T-helper 1 cell treated with Interleukin-12 subunit alpha and Interleukin-12 subunit beta and Interleukin-4 antibody, amounts not matched to agents 30 ng/mL and 1 ng/mL, for 36 hours (primary cell): ENCODE measurements at regions not wholly inside any gene's neighbourhood (a gene's known extent, or its start where the extent isn't known, plus 50 kb on each side); places are given as distances from the start of the nearest gene placed in this dataset.

ENCODE experiments used
- intact Hi-C: fragments of 100-400 bp; cut with micrococcal nuclease; formaldehyde crosslinking; loops from one replicate; pipeline ENCODE4 v1.15.1; 2024

DNA sequence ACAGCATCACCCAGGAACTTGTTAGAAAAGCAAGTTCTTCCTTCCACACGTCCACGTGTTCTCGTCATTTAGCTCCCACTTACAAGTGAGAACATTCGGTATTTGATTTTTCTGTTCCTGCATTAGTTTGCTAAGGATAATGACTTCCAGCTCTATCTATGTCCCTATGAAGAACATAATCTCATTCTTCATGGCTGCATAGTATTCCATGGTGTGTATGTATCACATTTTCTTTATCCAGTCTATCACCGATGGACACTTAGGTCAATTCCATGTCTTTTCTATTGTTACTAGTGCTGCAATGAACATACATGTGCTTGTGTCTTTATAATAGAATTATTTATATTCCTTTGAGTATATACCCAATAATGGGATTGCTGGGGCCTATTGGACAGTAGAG, 368.7 kb upstream of the RUNX1 start:
- intact Hi-C loops: no loop called here

DNA sequence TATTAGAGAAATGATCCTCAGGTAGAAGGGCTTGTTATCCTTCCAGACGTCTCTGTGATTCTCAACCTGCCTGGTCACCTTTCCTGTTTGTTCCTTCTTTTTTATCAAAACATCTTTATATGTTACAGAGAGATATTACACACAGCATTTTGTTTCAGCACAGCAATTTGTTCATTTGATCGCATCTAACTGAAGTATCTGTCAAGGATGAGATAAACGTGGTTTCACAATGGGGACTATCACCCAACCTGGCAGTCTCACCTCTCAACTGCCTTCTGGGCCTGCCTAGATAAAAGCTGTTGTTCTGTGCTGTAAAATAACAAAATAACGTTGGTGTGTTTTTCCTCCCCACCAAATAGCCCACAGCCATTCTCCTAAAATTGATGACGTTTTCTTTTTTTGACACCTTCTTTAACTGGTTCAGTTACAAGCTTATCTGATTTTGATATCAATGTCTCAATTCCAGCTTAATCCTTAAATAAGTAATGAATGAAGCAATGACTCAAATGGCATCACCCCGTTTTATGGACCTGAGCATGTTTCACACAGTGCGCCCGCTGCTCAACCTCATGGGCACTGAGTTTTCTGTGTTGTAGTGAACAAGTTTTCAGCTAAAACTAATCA, 367.9 kb upstream of the RUNX1 start:
- intact Hi-C loops: no loop called here

DNA sequence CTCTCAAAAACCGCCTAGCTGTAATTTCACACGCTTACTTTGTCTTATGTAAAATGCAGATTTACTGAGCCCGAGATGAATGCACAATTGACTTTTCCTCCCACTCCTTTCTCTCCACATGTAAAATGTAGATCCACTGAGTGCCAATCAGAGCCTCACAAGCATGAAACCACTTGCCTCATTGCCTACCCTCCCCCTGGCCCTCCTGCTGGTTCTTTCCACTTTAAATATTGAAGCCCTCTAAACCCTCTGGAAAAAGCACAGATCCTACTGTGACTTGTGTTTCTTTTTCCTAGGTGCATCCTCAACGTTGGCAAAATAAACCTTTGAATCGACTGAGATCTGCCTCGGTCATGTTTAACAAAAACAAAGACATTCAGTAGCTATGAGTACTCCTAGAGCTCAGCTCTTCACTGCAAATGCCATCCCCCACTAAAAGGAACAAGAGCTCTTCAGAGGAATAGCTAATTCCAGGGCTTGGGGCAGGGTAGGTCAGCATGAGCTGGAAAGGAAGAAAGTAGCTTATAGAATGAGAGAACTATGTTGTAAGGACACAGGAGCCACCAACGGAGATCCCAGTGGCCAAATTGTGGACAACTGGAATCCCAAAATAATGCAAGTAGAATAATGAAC, 365.5 kb upstream of the RUNX1 start:
- intact Hi-C loops: no loop called here

DNA sequence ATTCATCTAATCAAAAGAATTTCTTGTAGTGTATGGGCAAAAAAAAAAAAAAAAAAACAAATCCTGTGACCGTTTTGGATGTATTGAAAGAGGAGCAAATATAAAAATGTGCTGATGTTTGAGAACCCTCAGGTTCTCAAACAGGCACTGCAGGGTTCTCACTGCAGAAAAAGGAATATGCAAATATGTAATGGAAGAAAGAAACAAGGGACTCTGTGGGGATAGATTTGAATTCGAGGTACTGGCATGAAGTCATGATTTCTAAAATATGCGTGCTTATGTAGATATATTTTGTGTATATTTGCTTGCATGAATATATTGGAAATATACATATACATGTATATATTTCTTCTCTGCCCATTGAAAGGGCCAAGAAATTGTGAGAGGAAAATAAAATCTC, 365.0 kb upstream of the RUNX1 start:
- intact Hi-C loops: no loop called here

DNA sequence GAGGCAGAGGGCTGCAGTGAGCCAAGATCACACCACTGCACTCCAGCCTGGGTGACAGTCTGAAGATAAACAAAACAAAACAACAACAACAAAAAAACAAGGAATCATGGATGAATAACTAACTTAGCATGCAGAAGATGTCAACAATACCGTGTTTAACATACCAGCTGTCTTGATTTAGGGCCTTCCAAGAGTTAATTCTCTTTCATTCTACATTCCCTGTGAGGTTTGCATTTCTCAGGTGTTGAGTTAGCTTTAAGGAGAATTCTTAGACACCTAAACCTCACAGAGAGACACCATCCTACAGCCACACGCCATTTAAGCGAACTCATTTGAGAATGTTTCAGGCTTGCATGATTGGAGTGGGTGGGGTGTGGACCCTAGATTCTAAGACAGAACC, 363.1 kb upstream of the RUNX1 start:
- intact Hi-C loops: no loop called here

DNA sequence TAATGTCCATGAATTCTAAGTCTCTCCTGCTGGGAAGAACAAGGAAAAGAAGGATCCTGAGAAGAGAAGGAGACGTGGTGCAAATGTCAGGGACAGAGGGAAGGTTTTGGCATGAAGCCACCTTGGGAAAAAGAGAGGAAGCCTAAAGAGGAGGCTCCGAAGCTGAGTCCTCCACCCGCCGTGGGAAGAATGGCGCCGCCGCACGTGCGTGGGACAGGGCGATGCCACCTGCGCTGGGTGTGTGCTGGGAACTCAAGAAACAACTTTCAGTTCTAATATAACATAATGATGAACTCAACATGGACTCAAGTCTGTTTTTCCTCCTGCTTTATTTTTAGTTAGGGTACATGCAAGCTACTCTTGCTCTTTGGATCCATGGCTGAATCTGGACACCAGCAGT, 362.3 kb upstream of the RUNX1 start:
- intact Hi-C loops: no loop called here

DNA sequence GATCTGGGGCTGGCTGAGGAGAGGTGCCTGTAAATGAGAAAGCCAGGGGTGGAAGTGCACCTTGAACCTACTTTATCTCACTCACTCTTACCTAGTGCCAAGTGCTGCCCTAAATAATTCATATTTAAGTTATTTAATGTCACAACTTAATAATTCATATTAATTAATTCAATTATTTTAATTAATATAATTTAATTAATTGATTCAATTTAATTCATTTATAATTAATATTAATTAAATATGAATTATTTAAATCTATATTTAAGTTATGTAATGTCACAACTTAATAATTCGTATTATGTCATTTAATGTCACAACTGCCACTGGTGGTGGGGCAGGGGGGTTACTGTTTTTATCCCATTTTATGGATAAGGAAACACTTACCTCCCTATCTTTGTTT, 361.6 kb upstream of the RUNX1 start:
- intact Hi-C loops: no loop called here

DNA sequence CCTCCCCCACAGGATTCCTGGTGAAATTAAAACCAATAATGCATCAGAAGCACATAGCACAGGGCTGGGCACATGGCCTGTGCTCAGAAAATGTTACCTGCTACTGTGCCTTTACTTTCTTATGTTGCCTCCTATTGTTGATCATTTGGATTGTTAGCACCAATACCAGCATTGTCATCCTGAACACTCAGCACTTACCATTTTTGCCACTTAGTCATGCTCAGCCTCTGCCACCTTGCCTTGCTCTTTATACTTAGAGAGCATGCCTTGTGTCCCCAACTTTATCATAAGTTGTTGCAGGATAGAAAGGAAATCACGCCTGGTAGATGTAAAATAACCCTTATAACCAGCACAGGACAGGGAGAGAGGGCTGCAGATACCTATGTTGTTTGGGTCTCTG, 361.0 kb upstream of the RUNX1 start:
- intact Hi-C loops: no loop called here

DNA sequence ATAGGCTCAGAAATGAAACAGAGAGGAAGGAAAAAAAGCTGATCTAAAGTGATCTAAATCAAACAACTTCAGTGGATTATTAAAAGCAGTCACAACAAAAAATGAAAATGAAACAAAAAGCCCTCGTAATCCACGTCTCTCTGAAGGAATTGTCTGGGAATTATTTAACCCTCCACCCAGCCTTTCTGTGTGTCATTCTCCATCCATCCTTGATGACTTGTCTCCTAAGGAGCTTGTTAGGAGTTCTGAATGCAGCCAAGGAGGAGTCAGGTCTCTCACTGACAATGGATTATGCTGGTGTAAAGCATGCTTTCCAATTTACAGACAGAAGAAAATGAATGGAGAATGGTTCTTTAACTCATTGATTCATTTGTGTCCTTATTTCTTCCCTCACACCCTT, 359.3 kb upstream of the RUNX1 start:
- intact Hi-C loops: loop anchor here (10.0 kb wide), 1 partner anchor 616 kb away; no protein-coding TSS in a partner anchor

DNA sequence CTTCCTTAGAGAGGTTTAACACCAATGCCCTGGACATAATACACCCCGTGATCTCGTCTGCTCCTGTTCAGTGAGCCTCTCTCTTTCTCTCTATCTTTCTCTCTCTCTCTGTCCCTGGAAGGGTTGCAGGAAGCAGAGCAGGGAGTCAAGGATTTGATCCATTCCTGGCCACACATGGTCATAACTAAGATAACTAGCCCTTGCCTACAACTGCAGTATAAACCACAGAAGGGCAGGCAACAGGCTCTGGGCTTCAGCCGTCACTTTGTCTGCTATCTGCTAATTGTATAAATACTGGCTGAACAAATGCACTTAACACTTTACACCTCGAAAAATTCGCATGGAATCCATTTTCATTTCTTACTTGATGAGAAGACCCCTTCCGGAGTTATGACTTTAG, 357.5 kb upstream of the RUNX1 start:
- intact Hi-C loops: loop anchor here (10.0 kb wide), 1 partner anchor 618 kb away; no protein-coding TSS in a partner anchor

DNA sequence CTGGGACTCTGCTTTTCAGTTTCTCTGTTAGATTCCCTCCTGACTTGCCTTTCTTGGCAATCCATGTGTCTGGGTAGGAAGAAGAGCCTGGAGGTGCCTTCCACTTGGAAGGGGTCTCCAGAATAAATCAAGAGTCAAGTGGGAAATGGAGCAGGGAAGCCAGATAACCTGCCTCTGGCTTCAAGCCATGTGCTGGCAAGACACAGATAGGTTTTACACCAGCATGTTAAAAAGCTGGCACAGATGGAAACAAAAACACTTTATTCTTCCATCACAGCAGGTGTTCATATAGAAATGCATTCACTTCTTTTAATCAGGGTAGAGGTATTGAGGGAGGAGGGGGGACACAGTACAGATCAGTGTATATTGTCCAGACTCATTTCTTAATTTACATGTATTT, 356.9 kb upstream of the RUNX1 start:
- intact Hi-C loops: loop anchor here (10.0 kb wide), 1 partner anchor 619 kb away; no protein-coding TSS in a partner anchor

DNA sequence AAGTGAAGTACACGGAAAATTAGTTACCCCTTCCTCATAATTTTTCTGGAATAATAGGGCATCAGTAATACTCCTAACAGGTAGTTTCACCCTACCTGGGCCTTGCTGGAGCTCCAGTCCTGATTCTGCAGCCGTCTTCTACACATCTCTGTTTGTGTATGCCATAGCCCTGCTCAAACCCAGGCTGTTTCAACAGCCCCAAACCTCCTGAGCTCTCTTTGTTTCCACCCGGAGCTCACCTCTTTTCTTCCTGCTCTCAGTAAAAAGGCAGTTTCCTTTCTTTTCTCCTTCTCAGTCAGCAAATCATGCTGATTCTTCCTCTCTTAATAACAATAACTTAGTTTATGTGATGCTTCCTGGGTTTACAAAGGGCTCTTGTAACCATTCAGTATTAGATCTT, 355.1 kb upstream of the RUNX1 start:
- intact Hi-C loops: loop anchor here (5.0 to 10.0 kb wide), 2 partner anchors 417 to 621 kb away; no protein-coding TSS in a partner anchor

DNA sequence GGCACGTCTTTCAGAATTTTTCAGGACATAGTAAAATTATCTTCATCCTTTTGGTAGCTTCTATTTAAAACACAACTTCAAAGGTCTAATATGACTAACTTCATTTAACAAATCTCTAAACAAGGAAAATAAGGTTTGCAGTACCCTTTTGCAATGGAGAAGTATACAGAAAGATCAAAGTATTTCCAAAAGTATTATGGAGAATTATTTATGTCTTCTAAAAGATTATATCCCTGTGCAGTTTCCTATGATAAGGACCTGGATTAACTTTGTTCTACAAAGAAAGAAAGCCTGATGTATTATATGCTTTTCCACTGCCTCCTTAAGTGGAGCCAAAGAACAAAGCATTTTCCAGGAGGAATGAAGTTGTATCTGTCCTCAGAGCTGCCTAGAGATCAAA, 353.0 kb upstream of the RUNX1 start:
- intact Hi-C loops: loop anchor here (5.0 to 10.0 kb wide), 2 partner anchors 415 to 623 kb away; no protein-coding TSS in a partner anchor

DNA sequence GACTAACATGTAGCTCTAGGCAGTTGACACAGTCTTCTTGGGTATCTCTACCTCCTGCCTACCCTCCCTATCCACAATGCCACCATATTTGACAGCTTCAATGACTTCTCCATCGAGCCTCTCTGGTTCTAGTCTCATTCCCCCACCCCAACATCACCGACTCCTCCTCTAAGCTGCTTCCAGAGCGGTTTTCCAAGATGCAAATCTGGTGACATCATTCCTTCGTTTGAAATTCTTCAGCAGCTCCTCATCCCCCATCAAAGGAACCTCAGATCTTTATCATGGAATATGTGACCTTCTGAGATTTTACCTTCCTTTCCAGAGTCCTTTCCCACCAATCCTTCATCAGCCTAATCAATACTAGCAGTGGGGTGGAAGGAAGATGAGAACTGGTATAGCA, 352.4 kb upstream of the RUNX1 start:
- intact Hi-C loops: loop anchor here (2.0 to 10.0 kb wide), 3 partner anchors 414 to 711 kb away; no protein-coding TSS in a partner anchor

DNA sequence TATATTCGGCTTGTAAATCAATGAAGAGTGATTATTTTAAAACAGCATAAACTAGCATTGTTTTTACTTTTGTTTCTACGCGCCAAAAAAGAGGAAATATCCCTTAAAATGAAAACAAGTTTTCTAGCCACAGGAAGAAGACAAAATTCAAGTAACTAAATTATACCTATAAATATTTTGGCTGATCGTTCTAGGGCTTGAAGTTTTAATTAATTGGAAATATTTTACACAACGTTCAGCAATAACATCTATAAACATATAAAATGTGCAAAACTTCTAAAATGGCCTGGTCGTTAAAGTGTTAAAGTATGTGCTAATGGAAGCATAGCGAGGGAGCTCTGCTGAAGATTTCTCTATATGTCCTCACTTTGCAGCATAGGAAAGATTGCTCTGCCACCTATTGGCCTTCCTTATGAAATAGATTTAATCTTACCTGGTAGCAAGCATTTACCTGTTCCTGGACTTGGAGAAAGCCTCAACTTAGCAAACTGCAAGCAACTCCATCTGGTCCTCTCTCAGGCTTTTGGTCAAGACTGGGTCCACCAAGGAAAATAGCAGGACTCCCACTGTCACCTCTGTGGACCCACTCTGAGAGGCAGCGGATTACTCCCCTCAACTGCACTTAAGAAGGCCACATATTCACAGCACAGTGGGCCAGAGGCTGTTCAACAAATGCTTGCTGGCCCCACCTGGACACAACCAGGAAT, 351.3 kb upstream of the RUNX1 start:
- intact Hi-C loops: loop anchor here (1.0 to 10.0 kb wide), 11 partner anchors 173 to 712 kb away; no protein-coding TSS in a partner anchor

DNA sequence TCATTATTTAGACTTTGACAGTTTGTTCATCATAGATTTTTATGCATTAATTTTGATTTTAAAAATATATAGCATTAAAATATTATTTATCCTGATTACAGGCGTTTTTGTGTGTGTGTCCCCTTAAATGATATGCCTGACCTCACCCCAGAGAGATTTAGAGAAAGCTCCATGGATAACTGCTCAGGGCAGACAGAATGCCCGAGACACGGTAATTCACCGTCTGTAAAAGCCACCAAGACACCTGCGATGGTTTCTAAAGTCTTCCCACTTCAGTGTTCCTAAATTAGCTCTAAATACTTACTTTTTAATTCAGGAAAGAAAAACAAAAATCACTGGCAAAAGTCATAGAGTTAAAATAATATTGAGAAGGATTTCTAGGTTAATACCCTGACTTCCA, 350.6 kb upstream of the RUNX1 start:
- intact Hi-C loops: loop anchor here (1.0 to 10.0 kb wide), 11 partner anchors 172 to 713 kb away; no protein-coding TSS in a partner anchor

DNA sequence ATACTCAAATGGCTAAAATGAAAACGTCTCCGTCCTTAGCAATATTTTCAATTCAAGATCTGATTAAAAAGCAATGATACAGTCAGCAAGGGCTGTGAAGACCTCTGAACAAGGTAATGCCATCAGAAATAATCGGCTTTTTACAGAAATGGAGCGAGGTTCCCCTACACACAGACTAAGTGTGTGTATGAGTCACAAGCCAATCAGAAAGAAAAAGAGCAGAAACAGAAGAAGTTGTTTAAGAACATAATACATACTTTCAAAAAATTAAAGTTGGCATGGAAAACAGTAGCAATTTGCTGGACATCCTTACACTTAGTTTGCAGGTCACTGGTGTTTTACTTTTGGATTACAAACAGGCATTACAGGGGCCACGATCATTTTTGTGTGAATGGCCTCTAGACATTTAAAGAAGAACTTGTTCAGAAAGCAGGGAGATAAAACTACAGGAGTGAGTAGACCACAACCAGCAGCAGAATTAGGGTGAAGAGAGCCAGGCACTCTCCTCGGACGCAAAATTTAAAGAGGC, 350.0 kb upstream of the RUNX1 start:
- intact Hi-C loops: no loop called here

DNA sequence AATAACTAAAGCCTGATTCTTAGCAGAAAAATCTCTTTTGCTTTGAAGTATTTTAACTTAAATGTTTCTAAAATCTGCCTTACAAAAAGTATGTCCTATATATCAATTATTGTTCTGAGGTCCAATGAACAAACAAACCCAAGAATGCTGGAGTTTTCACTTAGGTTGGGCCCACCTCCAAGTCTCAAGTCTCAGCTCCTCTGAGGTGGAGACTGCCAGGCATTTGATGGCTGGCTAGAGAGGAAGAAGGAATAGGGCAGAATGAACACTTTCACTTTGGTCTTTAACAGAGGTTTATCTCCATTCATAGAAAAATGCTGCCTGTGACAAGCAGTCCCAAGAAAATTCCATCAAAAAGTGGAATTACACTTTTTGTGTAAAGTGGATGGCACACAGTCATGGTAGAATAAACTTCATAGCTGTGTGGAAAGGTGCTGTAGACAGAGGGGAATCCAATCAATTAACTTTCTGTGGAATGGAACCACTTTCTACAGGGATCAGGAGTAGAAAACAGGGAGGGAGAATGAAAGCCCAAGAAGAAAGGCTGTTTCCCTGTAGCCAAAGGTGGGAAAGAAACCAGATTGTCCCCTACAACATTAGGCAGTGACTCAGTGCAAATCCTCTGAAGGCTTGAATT, 349.4 kb upstream of the RUNX1 start:
- intact Hi-C loops: no loop called here

DNA sequence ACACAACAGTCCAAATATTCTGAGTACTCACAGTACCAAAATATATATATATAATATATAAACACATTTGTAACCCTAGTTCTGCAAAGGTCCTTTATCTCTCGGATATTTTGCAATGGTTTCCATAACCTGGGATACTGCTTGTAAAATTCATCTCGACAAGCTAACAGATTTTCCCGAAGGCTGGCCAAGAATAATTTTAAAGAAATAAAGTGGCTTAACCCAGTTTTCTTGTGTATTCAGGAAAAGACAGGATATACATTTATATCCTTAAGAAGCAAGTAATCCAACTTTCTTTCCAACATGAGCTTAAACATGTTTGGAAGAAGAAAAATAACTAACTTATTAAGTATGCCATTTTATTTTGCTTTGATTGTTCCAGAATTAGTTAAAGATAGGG, 348.7 kb upstream of the RUNX1 start:
- intact Hi-C loops: no loop called here

DNA sequence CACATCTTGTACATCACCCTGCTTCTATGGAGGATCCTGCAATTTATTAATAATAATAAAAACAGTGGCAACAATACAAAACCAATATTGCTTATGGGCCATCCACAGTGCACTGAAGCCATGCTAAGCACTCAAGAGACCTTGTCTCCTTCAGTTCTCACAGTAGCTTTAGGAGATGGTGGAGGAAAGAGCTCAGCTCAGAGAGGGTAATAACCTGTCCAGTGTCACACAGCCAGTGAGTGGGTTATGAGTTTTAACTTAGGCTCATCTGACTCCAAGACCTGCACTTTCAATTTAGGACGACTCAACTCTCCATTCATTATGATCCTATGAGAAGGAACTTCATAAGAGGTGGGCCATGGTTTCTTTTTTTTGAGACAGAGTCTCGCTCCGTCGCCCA, 347.6 kb upstream of the RUNX1 start:
- intact Hi-C loops: no loop called here

DNA sequence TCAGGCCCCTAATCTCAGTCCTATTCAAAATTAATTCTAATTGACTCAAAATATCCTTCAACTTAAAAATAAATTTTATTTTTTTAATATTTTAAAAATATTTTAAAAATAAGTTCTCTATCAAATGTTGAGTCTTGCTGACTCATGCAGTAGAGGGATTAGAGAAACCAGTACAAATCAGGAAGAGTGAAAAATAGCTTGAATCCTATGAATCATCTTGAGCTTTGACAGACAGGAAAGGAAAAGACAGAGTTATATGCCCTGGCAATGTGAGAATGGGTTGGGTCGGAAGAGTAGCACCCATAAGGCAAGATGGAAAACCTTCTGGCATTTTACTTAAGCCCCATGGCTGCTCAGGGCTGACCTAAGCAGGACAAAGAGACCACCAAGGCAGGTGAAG, 346.6 kb upstream of the RUNX1 start:
- intact Hi-C loops: no loop called here
